ENCODE measurements at regions not wholly inside any gene's neighbourhood (a gene's known extent, or its start where the extent isn't known, plus 50 kb on each side); places are given as distances from the start of the nearest gene placed in this dataset.

- H3K4me3 ChIP-seq (ENCODE audit: low read length), result no peak overlapping the region
These were observed 126.2 kb downstream of the TRIB2 start for GRCh38 chr2:12842917-12843316.

DNA sequence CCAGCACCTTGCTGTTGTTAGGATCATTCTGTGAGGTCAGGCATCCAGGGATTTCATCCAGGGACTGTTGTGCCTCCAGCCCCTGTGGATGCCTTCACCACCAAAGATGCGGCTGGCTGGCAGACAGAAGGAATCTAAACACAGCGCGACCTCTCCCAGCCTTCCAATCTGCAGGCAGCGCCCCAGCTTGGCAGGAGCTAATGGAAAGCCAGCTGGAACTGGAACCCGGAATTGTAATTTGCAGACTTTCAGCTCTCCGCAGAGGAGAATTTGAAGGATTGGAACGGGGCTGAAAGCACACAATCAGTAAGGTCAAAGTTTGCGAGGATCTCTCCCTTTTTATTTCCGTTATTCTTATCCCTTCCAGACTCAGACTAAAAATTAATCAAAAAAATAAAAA lies 127.8 kb downstream of the TRIB2 start:
- no peak overlapping the region for H3K27ac ChIP-seq (ENCODE audit: low read length)
- no peaks in the 10 kb centered on the region for H3F3A ChIP-seq (ENCODE audit: insufficient read depth, low read length)
- H3K79me2 ChIP-seq (ENCODE audit: low read length), result no peaks in the 10 kb centered on the region
- no peak for TF ChIP-seq EZH2 (optimal IDR thresholded peaks at IDR 0.05; ENCODE audit: low read depth, low read length)
- TF ChIP-seq, protein P1, sequence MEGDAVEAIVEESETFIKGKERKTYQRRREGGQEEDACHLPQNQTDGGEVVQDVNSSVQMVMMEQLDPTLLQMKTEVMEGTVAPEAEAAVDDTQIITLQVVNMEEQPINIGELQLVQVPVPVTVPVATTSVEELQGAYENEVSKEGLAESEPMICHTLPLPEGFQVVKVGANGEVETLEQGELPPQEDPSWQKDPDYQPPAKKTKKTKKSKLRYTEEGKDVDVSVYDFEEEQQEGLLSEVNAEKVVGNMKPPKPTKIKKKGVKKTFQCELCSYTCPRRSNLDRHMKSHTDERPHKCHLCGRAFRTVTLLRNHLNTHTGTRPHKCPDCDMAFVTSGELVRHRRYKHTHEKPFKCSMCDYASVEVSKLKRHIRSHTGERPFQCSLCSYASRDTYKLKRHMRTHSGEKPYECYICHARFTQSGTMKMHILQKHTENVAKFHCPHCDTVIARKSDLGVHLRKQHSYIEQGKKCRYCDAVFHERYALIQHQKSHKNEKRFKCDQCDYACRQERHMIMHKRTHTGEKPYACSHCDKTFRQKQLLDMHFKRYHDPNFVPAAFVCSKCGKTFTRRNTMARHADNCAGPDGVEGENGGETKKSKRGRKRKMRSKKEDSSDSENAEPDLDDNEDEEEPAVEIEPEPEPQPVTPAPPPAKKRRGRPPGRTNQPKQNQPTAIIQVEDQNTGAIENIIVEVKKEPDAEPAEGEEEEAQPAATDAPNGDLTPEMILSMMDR (IDR thresholded peaks at IDR 0.05; ENCODE audit: low read length), result no peak
- TF ChIP-seq EZH2phosphoT487 (IDR thresholded peaks at IDR 0.05; ENCODE audit: low read length), result no peak
- H3K4me1 ChIP-seq (ENCODE audit: low read length), result no peaks in the 10 kb centered on the region
- H3K4me3 ChIP-seq (ENCODE audit: low read length), result no peak overlapping the region
- H2AFZ ChIP-seq (ENCODE audit: low read length), result no peak overlapping the region
- H3K27me3 ChIP-seq (replicated peaks; ENCODE audit: insufficient read depth, low read length), result no peaks in the 10 kb centered on the region
- H3K36me3 ChIP-seq (replicated peaks; ENCODE audit: insufficient read depth, low read length), result no peaks in the 10 kb centered on the region
- DNase-seq, result no peak
- no peaks in the 10 kb centered on the region for H3K9me3 ChIP-seq (replicated peaks; ENCODE audit: insufficient read depth, low read length)
- H3K9me2 ChIP-seq (replicated peaks; ENCODE audit: insufficient read depth, low read length), result no peaks in the 10 kb centered on the region
- H4K20me1 ChIP-seq (ENCODE audit: insufficient read depth, low read length), result no peaks in the 10 kb centered on the region
- no peak overlapping the region for H3K4me2 ChIP-seq (ENCODE audit: low read depth, low read length)
- no peak overlapping the region for H3K9ac ChIP-seq (ENCODE audit: low read length)

More at GRCh38 chr2:12842917-12843316, 126.2 kb downstream of the TRIB2 start:
- Histone ChIP-seq H3K9ac (ENCODE audit: low read length) (no peak overlapping the region), H3K36me3 (replicated peaks; ENCODE audit: insufficient read depth, low read length) (no peaks in the 10 kb centered on the region), H3K9me3 (replicated peaks; ENCODE audit: insufficient read depth, low read length) (no peaks in the 10 kb centered on the region), H3K79me2 (ENCODE audit: low read length) (no peaks in the 10 kb centered on the region), H3K4me1 (ENCODE audit: low read length) (no peaks in the 10 kb centered on the region), H3K27me3 (replicated peaks; ENCODE audit: insufficient read depth, low read length) (no peaks in the 10 kb centered on the region), H2AFZ (ENCODE audit: low read length) (no peak overlapping the region), H3K4me2 (ENCODE audit: low read depth, low read length) (no peak overlapping the region), H3K27ac (ENCODE audit: low read length) (no peak overlapping the region), H3F3A (ENCODE audit: insufficient read depth, low read length) (no peaks in the 10 kb centered on the region), H4K20me1 (ENCODE audit: insufficient read depth, low read length) (no peaks in the 10 kb centered on the region), H3K9me2 (replicated peaks; ENCODE audit: insufficient read depth, low read length) (no peaks in the 10 kb centered on the region)
- TF ChIP-seq EZH2 (optimal IDR thresholded peaks at IDR 0.05; ENCODE audit: low read depth, low read length) (no peak), EZH2phosphoT487 (IDR thresholded peaks at IDR 0.05; ENCODE audit: low read length) (no peak)
- TF ChIP-seq, protein P1 (IDR thresholded peaks at IDR 0.05; ENCODE audit: low read length), result no peak
- no peak for DNase-seq

- H3K4me3 ChIP-seq (ENCODE audit: low read length), result no peak overlapping the region
- H3K36me3 ChIP-seq (replicated peaks; ENCODE audit: insufficient read depth, low read length), result no peaks in the 10 kb centered on the region
- no peak overlapping the region for H3K9ac ChIP-seq (ENCODE audit: low read length)
- H3K79me2 ChIP-seq (ENCODE audit: low read length), result no peaks in the 10 kb centered on the region
- TF ChIP-seq EZH2 (optimal IDR thresholded peaks at IDR 0.05; ENCODE audit: low read depth, low read length), result no peak
- TF ChIP-seq, protein P1 (IDR thresholded peaks at IDR 0.05; ENCODE audit: low read length), result no peak
- TF ChIP-seq EZH2phosphoT487 (IDR thresholded peaks at IDR 0.05; ENCODE audit: low read length), result no peak
- H3K27ac ChIP-seq (ENCODE audit: low read length), result no peak overlapping the region
- no peak overlapping the region for H2AFZ ChIP-seq (ENCODE audit: low read length)
- H4K20me1 ChIP-seq (ENCODE audit: insufficient read depth, low read length), result no peaks in the 10 kb centered on the region
- H3K9me3 ChIP-seq (replicated peaks; ENCODE audit: insufficient read depth, low read length), result no peaks in the 10 kb centered on the region
- H3F3A ChIP-seq (ENCODE audit: insufficient read depth, low read length), result no peaks in the 10 kb centered on the region
- no peaks in the 10 kb centered on the region for H3K9me2 ChIP-seq (replicated peaks; ENCODE audit: insufficient read depth, low read length)
- H3K4me1 ChIP-seq (ENCODE audit: low read length), result no peaks in the 10 kb centered on the region
- DNase-seq, result no peak
- H3K27me3 ChIP-seq (replicated peaks; ENCODE audit: insufficient read depth, low read length), result no peaks in the 10 kb centered on the region
- H3K4me2 ChIP-seq (ENCODE audit: low read depth, low read length), result no peak overlapping the region
These were observed 131.2 kb downstream of the TRIB2 start for GRCh38 chr2:12847694-12848575.
